Epidermal melanocyte (primary cell): ENCODE measurements at regions not wholly inside any gene's neighbourhood (a gene's known extent, or its start where the extent isn't known, plus 50 kb on each side); places are given as distances from the start of the nearest gene placed in this dataset.
"Not testable (repeated sequence)": the region's sequence is repeated elsewhere in the genome, so short reads cannot be mapped to it uniquely, and the experiment has no call there.

Experiments used
- DNase-seq: peaks from one replicate; pipeline ENCODE4 v3.0.0; 2011; ENCODE audit warnings: low spot score; ENCODE audit not compliant: insufficient read length

DNA sequence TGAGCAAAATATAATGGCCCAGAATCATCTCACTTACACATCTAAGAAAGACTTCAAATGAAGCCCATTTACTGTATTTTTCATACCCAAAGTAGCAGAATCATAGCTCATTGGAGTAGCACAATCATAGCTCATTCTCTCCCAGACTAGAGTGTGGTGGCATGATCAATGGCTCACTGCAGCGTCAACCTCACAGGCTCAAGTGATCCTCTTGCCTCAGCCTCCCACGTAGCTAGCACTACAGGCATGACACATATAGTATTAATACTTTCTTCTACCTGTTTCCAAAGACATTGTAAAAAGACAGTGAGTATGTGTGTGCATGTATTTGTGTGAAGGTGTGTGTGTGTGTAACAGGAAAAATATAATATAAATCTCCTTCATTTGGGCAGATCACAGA, 1247.9 kb upstream of the ACO1 start:
- no peak for DNase-seq

DNA sequence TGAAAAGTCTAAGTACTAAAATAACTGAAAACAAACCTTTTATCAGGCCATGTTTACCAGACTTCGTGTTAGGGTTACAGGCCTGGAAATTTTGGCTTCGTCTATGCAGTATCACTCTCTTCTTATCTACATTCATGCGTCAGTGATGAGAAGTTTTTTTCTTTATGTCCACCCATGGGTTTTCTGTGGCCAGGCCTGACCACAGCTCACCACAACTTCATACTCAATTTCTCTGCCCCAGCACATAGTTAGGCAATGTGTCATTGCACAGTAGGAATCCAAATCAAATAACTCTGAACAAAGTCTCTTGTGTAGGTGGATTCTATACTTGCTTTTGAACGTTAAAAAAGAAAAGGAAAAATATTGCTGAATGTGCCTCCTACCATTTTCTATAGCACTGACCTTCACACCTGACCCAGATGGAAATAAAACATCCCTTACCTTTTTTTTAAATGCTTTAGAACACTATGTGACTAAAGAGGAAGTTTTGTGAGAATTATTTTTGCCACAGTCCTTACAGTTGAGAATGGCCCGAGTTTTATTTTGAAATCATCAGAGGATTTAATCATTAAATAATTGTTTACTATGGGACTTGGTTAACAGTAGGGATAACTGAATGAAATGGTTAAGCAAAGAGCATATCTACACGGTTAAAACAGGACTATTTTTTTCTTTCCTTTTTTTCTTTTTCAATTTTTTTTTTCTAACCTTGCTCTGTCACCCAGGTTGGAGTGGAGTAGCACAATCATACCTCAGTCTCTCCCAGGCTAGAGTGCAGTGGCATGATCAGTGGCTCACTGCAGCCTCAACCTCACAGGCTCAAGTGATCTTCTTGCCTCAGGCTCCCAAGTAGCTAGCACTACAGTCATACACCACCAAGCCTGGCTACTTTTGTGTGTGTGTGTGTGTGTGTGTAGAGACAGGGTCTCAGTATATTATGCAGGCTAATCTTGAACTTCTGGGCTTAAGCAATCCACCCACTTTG, 1247.0 kb upstream of the ACO1 start:
- no peak for DNase-seq

DNA sequence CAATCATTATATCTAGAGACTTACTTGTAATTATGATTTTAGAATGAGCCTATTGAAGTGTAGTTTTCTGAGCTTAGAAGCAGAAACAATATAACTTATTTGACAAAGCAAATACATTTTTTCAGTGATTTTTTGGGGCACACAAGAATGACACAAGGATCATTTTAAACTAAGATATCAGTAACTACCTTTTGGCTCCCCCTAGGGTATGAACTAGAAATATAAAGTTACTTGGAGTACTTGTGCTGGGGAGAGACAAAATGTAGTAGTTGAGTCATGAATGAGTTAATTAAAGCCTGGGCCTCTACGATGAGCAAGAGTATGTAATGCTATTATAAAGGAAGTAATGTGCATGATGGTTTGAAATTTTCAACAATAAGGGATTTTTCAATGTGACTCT, 1244.1 kb upstream of the ACO1 start:
- DNase-seq, result no peak

DNA sequence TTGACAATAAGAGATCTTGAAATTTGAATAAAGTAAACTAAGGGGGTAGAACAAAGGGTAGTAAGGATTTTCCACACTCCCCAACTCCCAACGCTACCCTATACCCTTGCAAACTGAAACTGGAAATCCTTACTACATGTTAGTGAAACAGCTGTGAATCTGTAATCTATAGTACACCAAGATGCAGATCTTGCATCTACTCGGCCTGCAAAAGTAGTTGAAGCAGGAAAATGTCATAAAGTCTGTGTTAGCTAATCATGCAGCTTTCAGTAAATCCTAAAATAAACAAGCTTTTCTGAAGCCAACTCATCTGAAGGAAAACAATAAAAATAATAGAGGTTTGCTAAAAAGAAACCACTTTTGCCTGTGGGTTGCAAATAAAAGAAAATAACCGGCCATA, 1242.0 kb upstream of the ACO1 start:
- DNase-seq, result no peak

DNA sequence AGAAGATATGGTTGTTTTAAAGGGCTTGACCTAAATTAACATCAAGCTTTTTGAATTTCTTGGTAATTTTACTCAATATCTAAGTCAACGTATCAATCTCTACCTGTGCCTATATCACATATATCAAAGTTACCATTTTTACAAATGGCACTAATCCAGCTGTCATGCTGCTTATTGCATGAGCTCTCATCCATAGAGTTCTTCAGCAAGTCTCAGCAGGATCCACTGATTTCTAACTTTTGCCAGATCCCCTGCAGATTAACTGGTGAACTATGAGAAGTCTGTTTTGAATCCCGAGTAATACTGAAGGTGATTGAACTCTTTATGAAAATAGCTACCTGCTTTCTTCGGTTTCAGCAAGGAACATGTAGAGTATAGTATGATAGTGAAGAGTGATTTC, 1239.8 kb upstream of the ACO1 start:
- DNase-seq, result no peak

DNA sequence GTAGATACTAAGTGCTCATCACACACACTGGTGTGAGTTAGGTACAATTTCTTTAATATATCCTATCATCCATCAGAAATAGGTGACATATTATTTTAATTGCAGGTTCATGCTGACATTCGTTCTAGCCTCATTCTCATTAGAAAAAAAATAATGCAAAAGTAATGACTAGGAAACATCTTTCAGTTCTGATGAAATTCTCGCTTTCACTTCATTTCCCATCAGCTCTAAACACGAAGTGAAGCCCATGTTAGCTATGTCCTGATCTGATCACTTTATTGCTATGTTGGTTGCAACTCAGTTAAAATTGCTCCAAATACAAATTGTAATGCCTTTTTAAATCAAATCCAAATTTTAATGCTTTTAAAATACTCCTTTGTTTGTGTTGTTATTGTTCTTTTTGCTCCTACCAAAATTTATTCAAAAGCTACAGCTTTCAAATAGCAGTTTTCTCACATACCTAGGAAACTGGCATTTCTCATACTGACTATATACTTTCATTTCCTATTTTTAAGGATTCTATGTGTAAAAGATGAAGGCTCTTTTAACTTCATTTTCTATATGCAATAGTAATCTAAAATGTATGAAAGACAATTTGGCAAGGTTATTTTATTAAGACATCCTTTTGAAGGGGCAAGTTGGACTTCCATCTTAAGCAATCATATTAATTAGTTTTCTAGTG, 1237.8 kb upstream of the ACO1 start:
- no peak for DNase-seq

DNA sequence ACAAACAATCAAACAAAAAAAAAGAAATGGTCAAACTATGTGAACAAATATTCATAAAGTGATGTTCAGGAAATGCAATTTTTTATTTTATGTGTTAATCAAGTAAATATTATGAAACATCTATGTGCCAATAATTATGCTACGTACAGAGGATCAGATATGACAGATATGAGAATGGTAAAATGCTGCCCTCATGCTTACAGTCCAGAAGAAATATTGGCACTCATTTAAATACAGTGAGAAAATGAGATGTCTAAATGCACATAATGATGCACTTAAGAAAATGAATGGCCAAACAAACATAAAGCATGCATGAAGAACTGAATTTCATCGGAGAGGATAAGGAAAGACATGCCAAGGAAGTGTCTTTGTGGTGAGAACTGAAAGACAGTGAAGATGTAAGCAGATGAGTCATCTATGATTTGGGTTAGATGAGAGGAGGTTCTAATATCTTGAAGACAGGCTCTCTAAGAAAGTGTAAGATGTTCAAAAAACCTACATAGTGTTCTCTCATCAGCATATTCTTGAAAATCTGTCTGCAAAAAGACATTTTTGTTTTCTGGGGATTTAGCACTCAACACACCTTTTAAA, 1231.1 kb upstream of the ACO1 start:
- DNase-seq, result no peak

DNA sequence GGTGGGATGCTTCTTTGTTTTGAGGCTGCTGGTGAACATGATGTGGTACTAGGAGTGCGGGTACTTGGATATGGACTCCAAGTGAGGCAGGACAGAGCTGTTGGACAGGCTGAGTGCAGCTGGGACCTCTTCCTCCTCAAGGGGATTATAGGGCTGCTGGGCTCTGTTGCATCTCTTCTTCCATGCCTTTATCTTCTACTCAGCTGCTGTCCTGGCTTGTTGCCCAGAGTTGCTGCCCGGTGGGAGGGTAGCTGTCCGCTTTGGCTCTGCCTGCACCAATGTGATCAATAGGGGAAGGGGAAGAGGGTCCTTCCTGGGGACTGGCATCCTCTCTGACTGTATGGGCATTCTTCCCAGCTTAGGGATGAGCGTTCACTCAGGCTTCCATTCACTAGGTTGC, 1217.9 kb upstream of the ACO1 start:
- no peak for DNase-seq

DNA sequence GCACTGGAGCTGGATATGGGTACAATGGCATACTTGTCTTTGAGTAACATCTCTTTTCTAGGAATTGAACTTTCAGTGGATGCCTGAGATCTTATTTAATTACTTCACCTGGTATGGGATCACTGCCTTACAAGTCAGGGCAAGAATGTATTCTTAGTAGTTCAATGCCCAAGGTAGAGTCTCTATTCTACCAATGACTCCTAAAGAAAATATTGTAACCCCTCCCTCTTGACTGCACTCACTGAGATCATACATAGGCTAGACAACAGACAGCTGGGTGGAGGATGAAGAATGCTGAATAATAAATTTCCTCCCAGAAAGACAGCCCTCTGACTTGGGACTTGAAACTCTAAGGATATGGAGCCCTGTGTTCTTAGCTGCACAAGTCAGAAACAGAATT, 1216.3 kb upstream of the ACO1 start:
- no peak for DNase-seq

DNA sequence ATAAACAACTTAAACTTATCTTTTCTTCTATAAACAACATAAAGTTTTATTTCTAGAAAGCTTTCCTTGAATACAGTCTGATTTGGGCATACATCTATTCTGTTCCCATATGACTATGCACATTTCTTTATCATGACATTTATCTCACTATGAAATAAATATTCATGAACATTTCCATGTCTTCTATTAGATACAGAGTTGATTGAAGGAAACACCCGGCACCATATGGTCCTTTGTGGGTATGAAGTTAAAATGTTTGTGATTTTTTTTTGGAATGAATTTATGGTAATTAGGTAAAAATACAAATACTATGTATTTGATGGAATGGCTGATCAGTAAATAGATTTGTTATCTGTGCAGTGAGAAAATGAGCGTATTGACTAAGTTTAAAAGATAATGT, 1209.8 kb upstream of the ACO1 start:
- no peak for DNase-seq

DNA sequence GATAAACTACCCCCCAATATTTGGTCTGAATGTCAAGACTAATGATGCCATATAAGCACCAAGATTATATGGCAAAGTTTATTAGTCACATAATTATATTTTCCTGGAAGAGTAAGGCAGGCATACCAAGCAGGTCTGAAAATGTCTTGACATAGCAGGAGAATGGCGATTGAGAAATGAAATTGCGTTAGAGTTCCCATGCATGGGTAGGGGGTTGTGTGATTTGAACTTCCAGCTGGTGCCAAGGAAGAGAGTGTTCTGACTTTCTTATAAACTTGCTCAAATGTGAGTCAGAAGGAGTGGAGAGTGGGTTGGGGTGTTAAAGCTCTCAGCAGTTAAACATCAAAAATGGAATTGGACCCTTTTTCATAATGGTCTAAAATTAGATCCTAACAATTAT, 1200.6 kb upstream of the ACO1 start:
- DNase-seq, result no peak

DNA sequence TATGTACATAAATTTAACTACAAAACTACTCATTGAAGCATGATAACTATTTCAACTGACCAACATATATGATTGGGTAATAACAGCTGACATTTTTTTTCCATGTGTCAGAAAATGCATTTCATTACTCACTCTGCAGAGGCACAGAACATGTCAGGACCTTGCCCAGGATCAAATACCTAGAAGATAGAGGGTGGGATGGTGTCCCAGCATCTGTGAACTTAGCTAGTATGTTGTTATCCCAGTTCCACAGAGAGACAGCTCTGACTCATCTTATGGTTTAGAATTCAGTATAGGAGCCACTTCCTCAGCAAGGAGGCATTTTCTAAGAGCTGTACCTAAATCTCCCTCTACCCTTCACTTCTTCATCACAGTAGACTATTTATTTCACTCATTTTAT, 1198.6 kb upstream of the ACO1 start:
- no peak for DNase-seq

DNA sequence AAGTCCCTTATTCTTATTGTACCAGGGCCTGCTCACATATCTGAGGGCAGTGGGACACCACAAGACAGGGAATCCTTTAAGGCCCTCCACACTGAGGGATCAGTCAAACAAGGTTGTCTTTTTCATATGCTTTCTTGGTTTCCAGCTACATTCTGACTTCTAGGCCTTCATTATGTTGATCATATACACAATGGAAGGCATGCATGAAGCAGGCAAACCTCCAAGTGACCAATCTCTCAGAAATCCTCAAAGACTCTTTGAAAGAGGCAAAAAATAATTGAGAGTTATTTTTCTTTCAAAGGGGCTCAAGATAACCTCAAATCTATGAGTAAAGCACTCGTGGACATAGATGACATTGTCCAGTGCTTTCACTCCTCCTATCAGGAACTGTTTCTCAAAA, 1195.9 kb upstream of the ACO1 start:
- no peak for DNase-seq

DNA sequence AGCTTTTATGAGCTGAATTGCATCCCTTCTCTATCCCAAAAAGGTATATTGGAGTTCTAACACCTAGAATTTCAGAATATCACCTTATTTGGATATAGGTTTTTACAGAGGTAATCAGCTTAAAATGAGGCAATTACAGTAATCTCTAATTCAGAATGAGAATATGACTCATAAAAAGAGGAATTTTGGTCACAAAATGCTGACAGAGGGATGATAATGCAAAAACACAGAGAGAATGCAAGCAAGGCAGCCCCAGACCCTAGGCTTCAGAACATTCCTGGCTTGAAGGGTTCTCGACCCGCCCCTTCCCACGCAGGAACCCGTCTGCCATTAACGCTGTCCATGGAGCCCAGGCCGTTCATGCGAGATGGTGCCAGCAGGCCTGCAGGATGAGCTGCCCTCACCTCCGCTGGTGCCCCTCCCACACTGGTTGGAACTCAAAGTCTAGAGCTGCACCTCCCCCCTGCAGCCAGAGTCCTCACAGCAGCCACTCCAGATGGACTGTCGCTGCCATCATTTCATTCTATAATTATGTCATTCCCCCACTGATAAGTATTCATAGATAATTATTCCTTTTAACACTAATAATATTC, 1173.4 kb upstream of the ACO1 start:
- DNase-seq, result no peak

DNA sequence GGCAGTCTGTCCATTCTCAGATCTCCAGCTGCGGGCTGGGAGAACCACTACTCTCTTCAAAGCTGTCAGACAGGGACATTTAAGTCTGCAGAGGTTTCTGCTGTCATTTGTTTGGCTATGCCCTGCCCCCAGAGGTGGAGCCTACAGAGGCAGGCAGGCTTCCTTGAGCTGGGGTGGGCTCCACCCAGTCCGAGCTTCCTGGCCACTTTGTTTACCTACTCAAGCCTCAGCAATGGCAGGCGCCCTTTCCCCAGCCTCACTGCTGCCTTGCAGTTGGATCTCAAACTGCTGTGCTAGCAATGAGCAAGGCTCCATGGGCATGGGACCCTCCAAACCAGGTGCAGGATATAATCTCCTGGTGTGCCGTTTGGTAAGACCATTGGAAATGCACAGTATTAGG, 1154.5 kb upstream of the ACO1 start:
- not testable (repeated sequence) for DNase-seq

DNA sequence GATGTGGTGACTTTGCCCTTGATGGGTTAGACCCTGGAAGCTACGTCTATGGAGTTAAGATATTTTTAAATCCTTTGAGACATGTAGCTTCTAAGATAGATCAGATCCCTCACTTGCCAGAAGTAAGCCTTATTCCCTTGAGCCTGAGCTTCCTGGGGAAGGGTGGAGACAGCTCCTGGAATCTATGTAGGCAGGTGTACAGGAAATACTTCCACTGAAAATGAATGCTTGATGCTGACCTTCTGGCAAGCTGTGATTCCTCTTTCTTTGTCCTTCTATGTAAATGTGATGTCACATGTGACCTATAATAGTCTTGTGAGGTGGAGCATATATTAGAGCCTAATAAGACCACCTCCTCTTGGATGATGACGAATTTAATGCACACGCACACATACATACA, 1152.0 kb upstream of the ACO1 start:
- DNase-seq, result no peak

DNA sequence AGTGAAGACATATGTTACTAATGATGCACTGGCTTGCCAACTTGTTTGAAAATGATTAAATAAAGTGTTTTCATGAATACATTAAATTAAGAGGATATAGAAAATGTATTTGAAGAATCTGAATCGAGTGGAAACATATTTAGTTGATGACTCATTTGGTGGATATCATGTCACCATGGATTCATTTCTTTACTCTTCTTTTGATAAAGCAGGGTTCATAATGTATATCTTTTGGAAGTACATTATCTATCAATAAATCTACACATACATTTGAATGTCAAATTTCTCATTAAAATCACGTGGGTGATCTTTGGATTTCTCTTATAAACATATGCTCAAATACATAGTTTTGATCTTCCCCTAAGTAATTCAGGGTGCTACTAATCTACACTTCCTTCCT, 1148.1 kb upstream of the ACO1 start:
- DNase-seq, result no peak

DNA sequence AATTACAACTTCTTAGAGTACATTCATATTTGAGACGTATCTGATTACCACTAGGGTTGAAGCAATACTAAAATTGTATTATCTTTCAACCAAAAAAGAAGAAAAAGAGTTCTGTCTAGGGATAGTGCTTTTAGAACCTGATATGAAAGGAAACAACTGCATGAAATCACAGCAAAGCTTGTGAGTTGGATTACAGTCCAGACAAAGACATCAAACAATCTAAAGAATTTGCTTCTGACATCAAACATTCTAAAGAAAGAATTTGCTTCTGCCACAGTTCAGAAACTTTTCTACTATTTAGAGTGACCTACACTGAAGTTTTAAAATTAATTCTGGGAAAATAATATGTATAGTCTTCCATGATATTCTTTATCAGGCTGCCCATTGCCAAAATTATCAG, 1141.1 kb upstream of the ACO1 start:
- no peak for DNase-seq

DNA sequence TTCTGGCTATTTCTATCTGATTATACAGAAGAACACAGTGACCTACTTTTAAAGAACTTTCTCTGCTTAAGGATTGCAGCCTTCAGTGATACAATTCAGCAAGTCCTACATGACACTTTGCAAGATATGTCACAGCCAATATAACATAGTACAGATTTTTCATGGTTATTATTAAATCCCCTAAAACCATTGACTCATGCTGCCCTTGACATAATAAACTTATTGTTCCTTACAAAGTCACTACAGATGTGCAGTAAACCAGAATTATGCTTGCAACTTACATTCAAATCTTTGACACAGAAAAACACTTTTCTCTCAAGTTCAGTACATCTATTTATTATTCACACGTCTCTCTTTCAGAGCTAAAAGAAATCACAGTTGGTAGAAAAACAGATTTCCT, 1136.3 kb upstream of the ACO1 start:
- DNase-seq, result no peak

DNA sequence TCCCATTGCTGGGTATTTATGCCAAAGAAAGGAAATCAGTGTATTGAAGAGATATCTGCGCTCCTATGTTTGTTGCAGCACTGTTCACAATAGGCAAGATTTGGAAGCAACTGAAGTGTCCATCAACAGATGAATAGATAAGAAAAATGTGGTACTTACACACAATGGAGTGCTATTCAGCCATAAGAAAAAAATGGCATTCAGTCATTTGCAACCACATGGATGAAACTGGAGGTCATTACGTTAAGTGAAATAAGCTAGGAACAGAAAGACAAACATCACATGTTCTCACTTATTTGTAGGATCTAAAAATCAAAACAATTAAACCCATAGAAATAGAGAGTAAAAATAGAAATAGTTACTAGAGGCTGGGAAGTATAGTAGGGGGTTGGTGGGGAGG, 1133.1 kb upstream of the ACO1 start:
- no peak for DNase-seq

DNA sequence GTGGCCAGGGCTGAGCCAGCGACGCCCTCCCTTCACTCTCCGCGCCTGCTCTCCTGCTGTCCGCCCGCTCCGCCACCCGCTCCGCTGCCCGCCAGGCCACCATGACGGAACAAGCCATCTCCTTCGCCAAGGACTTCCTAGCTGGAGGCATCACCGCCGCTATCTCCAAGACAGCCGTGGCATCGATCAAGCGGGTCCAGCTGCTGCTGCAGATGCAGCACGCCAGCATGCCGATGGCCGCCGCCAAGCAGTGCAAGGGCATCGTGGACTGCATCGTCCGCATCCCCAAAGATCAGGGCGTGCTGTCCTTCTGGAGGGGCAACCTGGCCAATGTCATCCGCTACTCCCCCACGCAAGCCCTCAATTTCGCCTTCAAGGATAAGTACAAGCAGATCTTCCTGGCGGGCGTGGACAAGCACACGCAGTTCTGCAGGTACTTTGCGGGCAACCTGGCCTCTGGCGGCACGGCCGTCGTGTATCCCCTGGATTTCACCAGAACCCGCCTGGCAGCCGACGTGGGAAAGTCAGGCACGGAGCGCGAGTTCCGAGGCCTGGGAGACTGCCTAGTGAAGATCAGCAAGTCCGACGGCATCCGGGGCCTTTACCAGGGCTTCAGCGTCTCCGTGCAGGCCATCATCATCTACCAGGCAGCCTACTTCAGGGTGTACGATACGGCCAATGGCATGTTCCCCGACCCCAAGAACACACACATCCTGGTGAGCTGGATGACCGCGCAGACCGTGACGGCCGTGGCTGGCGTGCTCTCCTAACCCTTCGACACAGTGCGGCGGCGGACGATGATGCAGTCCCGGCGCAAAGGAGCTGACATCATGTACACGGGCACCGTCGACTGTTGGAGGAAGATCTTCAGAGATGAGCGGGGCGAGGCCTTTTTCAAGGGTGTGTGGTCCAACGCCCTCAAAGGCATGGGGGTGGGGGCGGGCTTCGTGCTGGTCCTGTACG, 1130.4 kb upstream of the ACO1 start:
- no peak for DNase-seq
